ENCODE measurements at regions not wholly inside any gene's neighbourhood (a gene's known extent, or its start where the extent isn't known, plus 50 kb on each side); places are given as distances from the start of the nearest gene placed in this dataset.
"Not testable (repeated sequence)": the region's sequence is repeated elsewhere in the genome, so short reads cannot be mapped to it uniquely, and the experiment has no call there.

DNA sequence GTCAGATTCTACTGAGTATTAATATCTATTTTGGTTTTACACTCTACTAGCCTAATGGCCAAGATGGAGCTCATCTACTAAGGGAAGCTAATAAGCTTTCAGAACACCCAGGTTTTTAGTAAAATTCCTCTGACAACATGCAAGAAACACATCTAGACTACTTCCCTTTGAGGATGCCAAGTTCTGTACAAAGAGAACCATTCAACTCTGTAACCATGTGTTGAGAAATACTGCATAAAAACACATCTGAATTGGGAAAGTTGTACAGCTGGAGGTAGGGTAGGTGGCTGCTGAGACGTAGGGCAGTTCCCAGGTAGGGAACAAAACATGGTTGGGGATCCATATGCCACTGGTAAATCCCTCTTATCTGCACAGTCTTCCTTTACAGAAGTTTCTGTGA, 66.2 kb downstream of the SC5D start:
- H3K27me3 Mint-ChIP-seq (ENCODE audit: low read depth), result no peaks in the 10 kb centered on the region
- no peak overlapping the region for H3K27ac Mint-ChIP-seq
- H3K4me1 Mint-ChIP-seq (ENCODE audit: low read depth), result peaks cover 3% of the 10 kb centered on the region
- no peaks in the 10 kb centered on the region for H3K36me3 Mint-ChIP-seq (ENCODE audit: low read depth)
- H3K9me3 Mint-ChIP-seq, result no peaks in the 10 kb centered on the region
- H3K4me3 Mint-ChIP-seq, result no peak overlapping the region

DNA sequence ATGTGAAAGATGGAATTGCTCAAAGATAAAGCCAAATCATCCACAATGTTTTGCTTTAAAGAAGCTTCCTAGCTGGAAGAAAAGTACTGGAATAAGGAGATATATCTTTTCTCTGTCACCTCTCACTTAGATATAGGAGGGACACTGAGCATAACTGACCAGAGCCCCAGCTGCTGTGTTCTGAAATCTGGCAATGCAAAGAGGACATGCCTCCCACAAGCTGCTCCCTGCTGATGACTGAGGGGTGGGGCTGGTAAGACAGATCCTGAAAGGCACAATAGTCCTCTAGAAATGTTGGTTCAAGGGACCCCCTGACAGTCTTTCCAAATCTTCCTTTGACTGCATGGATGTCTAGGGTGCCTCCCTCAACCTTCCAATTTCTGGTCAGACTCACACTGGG, 67.0 kb downstream of the SC5D start:
- Mint-ChIP-seq H3K4me1 (ENCODE audit: low read depth) (peaks cover 3% of the 10 kb centered on the region), H3K4me3 (no peak overlapping the region), H3K27ac (no peak overlapping the region), H3K36me3 (ENCODE audit: low read depth) (no peaks in the 10 kb centered on the region), H3K27me3 (ENCODE audit: low read depth) (no peaks in the 10 kb centered on the region), H3K9me3 (no peaks in the 10 kb centered on the region)

DNA sequence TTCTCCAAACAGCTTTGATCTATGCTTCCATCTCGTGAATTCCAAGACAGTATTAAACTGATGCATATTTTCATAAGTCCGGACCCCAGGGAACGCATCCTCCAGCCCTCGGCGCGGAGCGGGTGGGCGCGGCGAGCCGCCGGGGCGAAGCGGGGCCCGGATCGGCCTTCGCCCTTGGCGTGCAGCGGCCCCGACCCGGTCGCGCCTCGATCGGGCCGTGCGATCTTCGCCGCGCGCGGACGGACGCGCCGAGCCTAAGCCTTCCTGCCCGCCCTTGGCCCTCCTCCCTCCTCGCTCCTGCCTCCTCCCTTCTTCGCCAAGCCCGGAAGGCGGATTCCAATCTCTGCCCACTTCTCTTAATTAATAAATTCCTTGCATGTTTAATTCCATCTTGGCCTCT, 70.4 kb downstream of the SC5D start:
- not testable (repeated sequence) for H3K36me3 Mint-ChIP-seq (ENCODE audit: low read depth); H3K9me3 Mint-ChIP-seq; H3K4me3 Mint-ChIP-seq; H3K27ac Mint-ChIP-seq; H3K27me3 Mint-ChIP-seq (ENCODE audit: low read depth)
- peaks cover 14% of the 10 kb centered on the region for H3K4me1 Mint-ChIP-seq (ENCODE audit: low read depth)

DNA sequence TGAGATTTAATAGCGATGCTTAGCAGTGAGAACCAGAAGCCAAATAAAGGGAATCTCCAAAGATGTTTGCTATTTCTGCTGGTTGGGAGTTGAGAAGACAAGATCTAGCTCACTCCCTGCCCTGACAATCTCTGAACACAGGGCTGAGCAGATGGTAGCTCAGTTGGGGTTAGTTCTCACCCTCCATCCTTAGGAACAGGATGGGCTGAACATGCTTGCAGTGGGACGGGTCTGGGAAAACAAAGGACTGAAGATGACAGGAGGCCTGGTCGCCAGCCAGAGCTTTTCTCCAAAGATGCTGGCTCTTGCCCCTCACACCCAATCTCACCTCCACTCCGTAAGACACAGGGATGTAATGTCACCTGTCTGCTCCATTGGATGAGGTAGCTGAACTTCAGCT, 72.7 kb downstream of the SC5D start:
- Mint-ChIP-seq H3K9me3 (no peaks in the 10 kb centered on the region), H3K4me3 (no peak overlapping the region), H3K27me3 (ENCODE audit: low read depth) (no peaks in the 10 kb centered on the region), H3K27ac (no peak overlapping the region), H3K4me1 (ENCODE audit: low read depth) (peaks cover 26% of the 10 kb centered on the region), H3K36me3 (ENCODE audit: low read depth) (peaks cover 5% of the 10 kb centered on the region)

DNA sequence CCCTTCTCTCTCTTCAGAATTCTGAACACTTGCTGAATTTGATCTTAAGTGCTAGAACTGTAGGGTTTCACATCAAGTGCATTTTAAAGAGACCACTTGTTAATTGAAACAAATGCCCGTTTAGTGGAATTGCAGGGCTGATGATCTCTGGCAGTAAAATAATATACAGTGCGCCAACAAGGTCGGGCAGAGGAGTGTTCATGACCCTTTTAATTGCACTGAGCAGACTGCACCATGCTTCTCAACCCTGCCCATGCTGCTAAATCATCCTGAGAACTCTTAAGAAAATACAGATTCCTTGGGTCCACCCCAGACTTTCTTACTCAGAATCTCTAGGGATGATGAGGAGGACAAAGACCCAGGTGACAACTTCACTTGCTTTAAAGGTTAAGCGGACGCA, 73.5 kb downstream of the SC5D start:
- Mint-ChIP-seq H3K36me3 (ENCODE audit: low read depth) (peaks cover 5% of the 10 kb centered on the region), H3K27ac (no peak overlapping the region), H3K4me3 (no peak overlapping the region), H3K4me1 (ENCODE audit: low read depth) (peaks cover 27% of the 10 kb centered on the region), H3K27me3 (ENCODE audit: low read depth) (no peaks in the 10 kb centered on the region), H3K9me3 (peaks cover 3% of the 10 kb centered on the region)

DNA sequence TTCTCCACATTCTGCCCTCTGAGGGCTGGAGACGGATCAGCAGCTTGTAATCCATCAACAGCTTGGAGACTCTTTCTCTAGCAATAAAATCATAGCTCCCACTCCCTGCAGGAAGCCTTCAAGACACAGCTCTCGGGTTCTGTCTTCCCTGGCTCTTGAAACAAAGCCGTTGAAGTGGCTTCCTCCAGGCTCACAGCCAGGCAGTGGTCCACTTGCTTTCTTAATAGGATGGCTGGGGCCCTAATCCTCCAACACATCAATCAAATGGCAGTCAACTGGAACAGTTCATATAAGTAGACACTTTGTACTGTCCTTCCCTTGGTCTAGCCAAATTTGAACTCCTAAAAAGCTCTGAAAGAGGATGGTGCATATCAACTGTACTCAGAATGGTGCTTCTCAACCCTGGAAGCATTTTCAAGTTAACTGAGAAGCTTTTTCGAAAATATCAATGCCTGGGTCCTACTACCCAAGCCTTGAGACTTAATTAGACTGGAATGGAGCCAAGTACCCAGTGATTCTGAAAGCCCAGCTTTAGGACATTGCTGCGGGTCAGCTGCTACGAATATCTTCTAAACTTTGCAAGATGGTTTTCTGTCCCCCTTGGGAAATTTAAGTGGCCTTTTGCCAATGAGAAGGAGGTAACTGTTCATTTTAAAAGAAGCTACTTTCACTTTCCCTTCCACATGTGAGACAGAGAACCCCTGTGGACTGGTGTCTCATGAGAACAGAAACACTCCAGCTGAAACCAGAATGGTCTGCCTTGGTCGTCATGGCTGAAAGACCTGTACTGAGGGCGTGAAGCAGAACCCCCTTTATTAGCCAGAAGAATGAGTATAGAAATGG, 74.7 kb downstream of the SC5D start:
- Mint-ChIP-seq H3K4me3 (peak overlapping the region; percentile 60), H3K27ac (peak overlapping the region; percentile 84), H3K9me3 (peaks cover 3% of the 10 kb centered on the region), H3K36me3 (ENCODE audit: low read depth) (peaks cover 5% of the 10 kb centered on the region), H3K27me3 (ENCODE audit: low read depth) (no peaks in the 10 kb centered on the region), H3K4me1 (ENCODE audit: low read depth) (peaks cover 27% of the 10 kb centered on the region)

DNA sequence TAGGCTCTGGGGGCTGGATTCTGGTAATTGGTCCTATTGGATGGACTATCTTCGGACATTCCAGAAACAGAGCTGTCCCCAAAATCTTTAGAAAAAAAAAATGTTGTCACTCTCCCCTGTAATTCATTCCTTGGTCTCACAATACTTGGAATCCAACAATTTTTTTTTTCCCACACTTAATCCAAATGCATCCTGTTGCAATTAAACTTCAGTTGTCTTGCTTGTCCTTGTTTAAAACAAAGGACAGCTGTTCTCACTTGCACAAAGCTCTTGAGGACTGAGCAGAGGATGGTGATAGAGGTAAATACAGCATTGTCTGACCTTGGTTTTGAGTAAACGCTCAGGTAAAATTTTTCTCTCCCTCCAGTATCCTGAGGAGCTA, 75.3 kb downstream of the SC5D start:
- Mint-ChIP-seq H3K27me3 (ENCODE audit: low read depth) (no peaks in the 10 kb centered on the region), H3K27ac (peak overlapping the region; percentile 84), H3K36me3 (ENCODE audit: low read depth) (peaks cover 5% of the 10 kb centered on the region), H3K9me3 (peaks cover 3% of the 10 kb centered on the region), H3K4me1 (ENCODE audit: low read depth) (peaks cover 31% of the 10 kb centered on the region), H3K4me3 (peak overlapping the region; percentile 55)

DNA sequence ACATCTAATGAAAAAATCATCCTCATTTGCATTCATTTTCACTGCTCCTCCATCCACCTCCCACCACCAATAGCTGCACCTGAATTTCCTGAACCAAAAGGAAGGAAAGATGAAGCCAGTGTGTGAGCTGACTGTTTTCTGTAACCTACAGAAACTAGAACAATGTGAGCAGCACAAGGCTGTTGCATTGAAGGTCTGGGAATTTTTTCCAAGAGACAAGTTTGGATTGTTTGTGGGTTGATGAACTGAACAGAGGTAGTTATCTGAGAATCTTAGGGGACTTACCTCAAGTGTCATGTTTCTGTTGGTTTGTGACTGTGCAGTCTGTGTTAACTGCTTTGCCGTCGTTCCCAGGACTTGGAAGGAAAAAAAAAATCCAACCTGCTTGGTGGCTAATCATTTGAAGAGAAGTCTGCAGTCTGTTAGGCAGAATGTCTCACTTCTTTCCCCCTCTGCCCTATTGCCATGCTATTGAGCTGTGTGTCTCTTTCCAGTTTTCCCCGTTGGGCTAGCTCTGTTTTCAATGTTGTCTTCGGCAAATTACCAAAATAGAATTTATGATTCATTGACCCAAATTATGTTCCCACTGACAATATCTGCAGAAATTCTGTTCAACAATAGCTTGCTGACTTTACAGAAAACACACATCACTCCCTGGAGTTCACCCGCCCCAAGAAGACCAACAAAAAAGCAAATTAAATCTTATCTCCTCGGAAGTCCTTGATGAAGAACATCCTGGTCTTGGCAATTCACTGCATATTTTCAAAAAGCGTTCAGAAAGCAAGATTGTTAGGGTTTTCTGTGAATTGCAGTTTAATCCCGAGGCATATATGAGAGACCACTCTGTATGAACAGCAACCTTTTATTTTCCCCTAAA, 76.0 kb downstream of the SC5D start:
- peaks cover 38% of the 10 kb centered on the region for H3K4me1 Mint-ChIP-seq (ENCODE audit: low read depth)
- no peak overlapping the region for H3K27ac Mint-ChIP-seq
- H3K4me3 Mint-ChIP-seq, result no peak overlapping the region
- H3K9me3 Mint-ChIP-seq, result peaks cover 3% of the 10 kb centered on the region
- no peaks in the 10 kb centered on the region for H3K27me3 Mint-ChIP-seq (ENCODE audit: low read depth)
- peaks cover 5% of the 10 kb centered on the region for H3K36me3 Mint-ChIP-seq (ENCODE audit: low read depth)

DNA sequence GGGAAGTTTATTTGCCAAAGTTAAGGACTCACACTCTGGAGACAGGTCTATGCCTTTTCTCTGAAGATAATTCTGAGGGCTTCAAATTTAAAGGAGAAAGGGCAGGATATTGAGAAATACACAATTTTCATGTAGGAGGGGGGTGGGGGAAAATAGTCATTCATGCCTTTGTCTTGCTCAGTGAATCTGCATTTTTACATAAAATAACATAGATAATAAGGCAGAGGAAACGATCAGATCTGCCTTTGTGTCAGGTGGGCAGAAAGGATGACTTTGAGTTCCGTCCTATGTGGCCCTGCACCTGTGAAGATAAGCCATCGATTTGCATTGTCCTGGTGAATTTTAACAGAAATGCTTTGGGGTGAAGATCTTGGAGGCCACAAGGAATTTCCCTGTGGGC, 76.8 kb downstream of the SC5D start:
- H3K4me3 Mint-ChIP-seq, result no peak overlapping the region
- H3K27ac Mint-ChIP-seq, result no peak overlapping the region

DNA sequence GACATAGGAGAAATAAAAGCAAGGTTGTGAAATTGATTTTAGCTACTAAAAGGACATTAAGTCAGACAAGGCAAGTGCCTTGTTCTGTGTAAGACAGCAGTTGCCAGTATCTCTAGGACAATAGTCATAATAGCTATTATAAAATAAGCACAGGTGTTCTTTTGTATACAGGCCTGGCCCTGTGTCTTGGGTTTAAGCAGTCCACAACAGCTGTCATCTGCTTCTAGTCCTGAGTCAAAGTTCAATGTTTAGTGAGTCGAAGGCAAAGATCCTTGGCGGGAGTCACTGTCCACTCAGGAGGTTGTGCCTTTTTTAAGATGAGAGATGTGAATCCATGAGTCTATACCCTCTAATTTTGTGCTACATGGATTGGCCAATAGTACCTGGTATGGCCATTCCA, 79.5 kb downstream of the SC5D start:
- peaks cover 4% of the 10 kb centered on the region for H3K36me3 Mint-ChIP-seq (ENCODE audit: low read depth)
- H3K9me3 Mint-ChIP-seq, result peaks cover 3% of the 10 kb centered on the region
- no peaks in the 10 kb centered on the region for H3K27me3 Mint-ChIP-seq (ENCODE audit: low read depth)
- no peak overlapping the region for H3K4me3 Mint-ChIP-seq
- H3K4me1 Mint-ChIP-seq (ENCODE audit: low read depth), result peaks cover 50% of the 10 kb centered on the region
- H3K27ac Mint-ChIP-seq, result no peak overlapping the region

More for the DNA sequence above, 76.8 kb downstream of the SC5D start:
- Mint-ChIP-seq H3K4me1 (ENCODE audit: low read depth) (peaks cover 42% of the 10 kb centered on the region), H3K36me3 (ENCODE audit: low read depth) (peaks cover 5% of the 10 kb centered on the region), H3K27me3 (ENCODE audit: low read depth) (no peaks in the 10 kb centered on the region), H3K9me3 (peaks cover 3% of the 10 kb centered on the region)

DNA sequence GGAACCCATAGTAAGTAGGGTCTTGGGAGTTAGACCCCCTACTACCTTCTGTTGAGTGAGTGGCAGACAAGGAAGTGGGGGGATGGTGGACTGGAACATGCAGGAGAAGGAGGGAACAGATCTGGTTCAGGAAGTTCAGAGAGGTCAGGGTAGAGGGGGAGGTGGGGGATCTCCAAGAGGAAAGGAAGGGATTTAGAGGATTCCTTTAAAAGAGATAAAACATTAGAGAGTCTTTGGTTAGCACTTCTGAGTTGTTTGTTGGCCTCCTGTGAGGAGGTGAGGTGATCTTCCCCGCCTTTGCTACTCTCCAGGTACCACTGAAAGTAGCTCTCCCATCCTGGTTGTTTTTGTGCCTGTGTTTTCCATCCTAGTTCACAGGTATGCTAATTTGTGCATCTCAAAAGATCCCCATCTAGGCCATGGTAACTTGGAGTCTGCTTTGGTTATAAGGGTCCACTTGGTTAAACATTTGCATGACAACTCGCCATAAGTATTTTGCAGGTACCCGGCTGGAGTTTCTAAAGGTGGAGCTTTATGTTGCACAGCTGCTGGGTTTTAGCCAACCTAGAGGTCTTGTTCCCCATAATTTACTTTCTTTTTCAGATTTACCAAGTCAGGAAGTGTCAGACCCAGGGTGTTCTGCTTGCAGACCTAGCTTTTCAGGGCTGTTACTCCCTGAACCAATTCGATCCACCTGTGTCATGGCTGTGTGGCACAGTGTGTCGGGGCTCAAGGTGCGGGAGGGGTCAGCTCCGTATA, 79.3 kb upstream of the SORL1 start:
- H3K36me3 Mint-ChIP-seq (ENCODE audit: low read depth), result peaks cover 2% of the 10 kb centered on the region
- peak overlapping the region; percentile 85 for H3K27ac Mint-ChIP-seq
- H3K4me3 Mint-ChIP-seq, result peak overlapping the region; percentile 45
- peaks cover 3% of the 10 kb centered on the region for H3K9me3 Mint-ChIP-seq
- H3K4me1 Mint-ChIP-seq (ENCODE audit: low read depth), result peaks cover 47% of the 10 kb centered on the region
- no peaks in the 10 kb centered on the region for H3K27me3 Mint-ChIP-seq (ENCODE audit: low read depth)

DNA sequence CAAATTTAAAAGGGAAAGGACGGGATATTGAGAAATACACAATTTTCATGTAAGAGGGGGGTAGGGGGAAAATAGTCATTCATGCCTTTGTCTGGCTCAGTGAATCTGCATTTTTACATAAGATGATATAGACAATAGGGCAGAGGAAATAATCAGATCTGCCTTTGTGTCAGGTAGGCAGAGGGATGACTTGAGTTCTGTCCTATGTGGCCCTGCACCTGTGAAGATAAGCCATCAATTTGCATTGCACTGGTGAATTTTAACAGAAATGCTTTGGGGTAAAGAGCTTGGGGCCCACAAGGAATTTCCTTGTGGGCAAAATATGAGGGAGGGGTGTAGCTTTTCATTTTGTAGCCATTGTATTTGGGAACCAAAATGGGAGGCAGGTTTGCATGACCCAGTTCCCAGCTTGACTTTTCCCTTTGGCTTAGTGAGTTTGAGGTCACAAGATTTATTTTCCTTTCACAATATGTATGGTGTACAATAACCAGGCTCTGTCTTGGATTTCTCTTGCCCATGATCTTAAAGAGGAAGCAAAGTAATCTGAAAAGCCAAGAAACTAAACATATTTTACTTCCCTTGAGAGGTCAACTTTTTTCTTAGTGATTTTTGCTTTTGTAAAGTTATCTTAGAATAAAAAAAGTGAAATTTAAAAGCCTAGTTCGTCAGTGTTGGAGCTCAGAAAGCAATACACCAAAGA, 77.7 kb upstream of the SORL1 start:
- peaks cover under 1% of the 10 kb centered on the region for H3K27me3 Mint-ChIP-seq (ENCODE audit: low read depth)
- H3K36me3 Mint-ChIP-seq (ENCODE audit: low read depth), result peaks cover 2% of the 10 kb centered on the region
- peaks cover 48% of the 10 kb centered on the region for H3K4me1 Mint-ChIP-seq (ENCODE audit: low read depth)
- no peak overlapping the region for H3K4me3 Mint-ChIP-seq
- peaks cover 3% of the 10 kb centered on the region for H3K9me3 Mint-ChIP-seq
- no peak overlapping the region for H3K27ac Mint-ChIP-seq

DNA sequence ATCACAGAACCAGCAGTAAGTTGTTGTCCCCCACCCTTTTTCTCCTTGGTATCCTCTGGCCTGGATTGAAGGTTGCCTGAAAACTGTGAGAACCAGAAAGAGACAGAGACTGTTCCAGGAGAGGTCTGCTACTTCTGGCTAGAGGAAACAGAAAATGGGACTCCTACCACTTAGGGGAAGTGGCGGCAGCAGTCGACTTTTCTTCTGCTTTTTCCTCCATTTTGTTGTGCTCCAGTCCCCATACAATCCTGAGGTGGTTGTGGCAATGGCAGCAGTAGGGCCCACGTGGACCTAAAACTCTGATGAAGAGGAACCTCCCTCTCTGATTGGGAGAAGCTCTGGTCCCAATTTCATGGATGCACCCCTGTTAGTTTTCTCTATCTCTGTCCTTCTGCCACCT, 76.0 kb upstream of the SORL1 start:
- Mint-ChIP-seq H3K9me3 (no peaks in the 10 kb centered on the region), H3K27me3 (ENCODE audit: low read depth) (peaks cover 6% of the 10 kb centered on the region), H3K4me1 (ENCODE audit: low read depth) (peaks cover 51% of the 10 kb centered on the region), H3K27ac (no peak overlapping the region), H3K4me3 (no peak overlapping the region), H3K36me3 (ENCODE audit: low read depth) (peaks cover 2% of the 10 kb centered on the region)

Data from T-helper 1 cell treated with Interleukin-12 subunit alpha and Interleukin-12 subunit beta and Interleukin-4 antibody, amounts not matched to agents 30 μg/mL and 1 μg/mL, for 36 hours (primary cell).